Urothelium cell line (cell line): ENCODE measurements at regions not wholly inside any gene's neighbourhood (a gene's known extent, or its start where the extent isn't known, plus 50 kb on each side); places are given as distances from the start of the nearest gene placed in this dataset.

Experiments
- DNase-seq: peaks from one replicate; pipeline ENCODE4 v3.0.0; 2011; ENCODE audit warnings: low spot score, mixed read lengths
- FAIRE-seq: peaks from 2 replicates; lab custom pipeline; 2011; peaks lifted over from hg19 to GRCh38; lab: Jason Lieb, UNC

- DNase-seq: no peak
- no peak for FAIRE-seq
Measured at GRCh38 chr1:99561952-99562351, 84.0 kb upstream of the PALMD start.

GRCh38 chr1:99565606-99566289, 80.2 kb upstream of the PALMD start:
- FAIRE-seq (no peak), DNase-seq (no peak)

- no peak for DNase-seq
Measured at GRCh38 chr1:99566290-99567021, 79.5 kb upstream of the PALMD start.

GRCh38 chr1:99570486-99571089, 75.3 kb upstream of the PALMD start:
- FAIRE-seq (no peak), DNase-seq (no peak)

More at GRCh38 chr1:99566290-99567021, 79.5 kb upstream of the PALMD start:
- FAIRE-seq: no peak

GRCh38 chr1:99571092-99571734, 74.7 kb upstream of the PALMD start:
- FAIRE-seq (no peak), DNase-seq (no peak)

GRCh38 chr1:99573431-99574217, 72.3 kb upstream of the PALMD start:
- FAIRE-seq (no peak), DNase-seq (no peak)

GRCh38 chr1:99577313-99577712, 68.6 kb upstream of the PALMD start:
- DNase-seq: no peak
- no peak for FAIRE-seq

- FAIRE-seq (no peak), DNase-seq (no peak)
Measured at GRCh38 chr1:99579691-99580172, 66.2 kb upstream of the PALMD start.

- FAIRE-seq: no peak
- no peak for DNase-seq
Measured at GRCh38 chr1:99580451-99580850, 65.5 kb upstream of the PALMD start.

- no peak for DNase-seq
- no peak for FAIRE-seq
Measured at GRCh38 chr1:99587008-99587407, 58.9 kb upstream of the PALMD start.

- DNase-seq: no peak
- FAIRE-seq: no peak
Measured at GRCh38 chr1:99589186-99589636, 56.7 kb upstream of the PALMD start.

- DNase-seq (no peak), FAIRE-seq (no peak)
Measured at GRCh38 chr1:99590578-99591209, 55.2 kb upstream of the PALMD start.

GRCh38 chr1:99591886-99592285, 54.0 kb upstream of the PALMD start:
- no peak for DNase-seq
- no peak for FAIRE-seq

- DNase-seq: no peak
- FAIRE-seq: no peak
Measured at GRCh38 chr1:99594205-99594604, 51.7 kb upstream of the PALMD start.

- DNase-seq (no peak), FAIRE-seq (no peak)
Measured at GRCh38 chr1:99595041-99595440, 50.9 kb upstream of the PALMD start.

- DNase-seq (no peak), FAIRE-seq (no peak)
Measured at GRCh38 chr1:99595441-99595840, 50.5 kb upstream of the PALMD start.
